ENCODE measurements at regions not wholly inside any gene's neighbourhood (a gene's known extent, or its start where the extent isn't known, plus 50 kb on each side); places are given as distances from the start of the nearest gene placed in this dataset.

DNA sequence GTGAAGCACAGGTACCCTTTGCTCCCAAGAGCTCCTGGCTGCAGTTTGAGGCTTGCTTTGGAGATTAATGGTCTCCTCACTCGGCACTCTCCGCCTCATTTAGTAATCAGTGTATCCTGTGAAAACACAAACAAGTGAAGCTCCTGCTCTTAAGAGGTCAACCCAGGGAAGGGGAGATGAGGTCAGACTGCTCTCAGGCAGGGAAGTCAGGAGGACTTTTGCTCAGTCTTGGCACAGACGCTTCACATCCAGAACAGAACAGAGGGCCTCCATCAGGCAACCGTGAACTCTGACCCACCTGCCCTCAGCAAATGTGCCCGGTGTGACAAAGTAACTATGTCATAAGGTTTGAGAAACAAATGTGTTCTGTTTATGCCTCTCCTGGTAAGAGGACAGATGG lies 428.8 kb upstream of the JARID2 start:
- no peak overlapping the region for H3K4me3 ChIP-seq (ENCODE audit: control insufficient read depth, low read depth, low read length)
- DNase-seq (ENCODE audit: low read depth) = no peak
- TF ChIP-seq, protein P1, sequence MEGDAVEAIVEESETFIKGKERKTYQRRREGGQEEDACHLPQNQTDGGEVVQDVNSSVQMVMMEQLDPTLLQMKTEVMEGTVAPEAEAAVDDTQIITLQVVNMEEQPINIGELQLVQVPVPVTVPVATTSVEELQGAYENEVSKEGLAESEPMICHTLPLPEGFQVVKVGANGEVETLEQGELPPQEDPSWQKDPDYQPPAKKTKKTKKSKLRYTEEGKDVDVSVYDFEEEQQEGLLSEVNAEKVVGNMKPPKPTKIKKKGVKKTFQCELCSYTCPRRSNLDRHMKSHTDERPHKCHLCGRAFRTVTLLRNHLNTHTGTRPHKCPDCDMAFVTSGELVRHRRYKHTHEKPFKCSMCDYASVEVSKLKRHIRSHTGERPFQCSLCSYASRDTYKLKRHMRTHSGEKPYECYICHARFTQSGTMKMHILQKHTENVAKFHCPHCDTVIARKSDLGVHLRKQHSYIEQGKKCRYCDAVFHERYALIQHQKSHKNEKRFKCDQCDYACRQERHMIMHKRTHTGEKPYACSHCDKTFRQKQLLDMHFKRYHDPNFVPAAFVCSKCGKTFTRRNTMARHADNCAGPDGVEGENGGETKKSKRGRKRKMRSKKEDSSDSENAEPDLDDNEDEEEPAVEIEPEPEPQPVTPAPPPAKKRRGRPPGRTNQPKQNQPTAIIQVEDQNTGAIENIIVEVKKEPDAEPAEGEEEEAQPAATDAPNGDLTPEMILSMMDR (IDR thresholded peaks at IDR 0.05; ENCODE audit: control insufficient read depth, insufficient read depth, low read depth, low read length, missing control alignments) = no peak

DNA sequence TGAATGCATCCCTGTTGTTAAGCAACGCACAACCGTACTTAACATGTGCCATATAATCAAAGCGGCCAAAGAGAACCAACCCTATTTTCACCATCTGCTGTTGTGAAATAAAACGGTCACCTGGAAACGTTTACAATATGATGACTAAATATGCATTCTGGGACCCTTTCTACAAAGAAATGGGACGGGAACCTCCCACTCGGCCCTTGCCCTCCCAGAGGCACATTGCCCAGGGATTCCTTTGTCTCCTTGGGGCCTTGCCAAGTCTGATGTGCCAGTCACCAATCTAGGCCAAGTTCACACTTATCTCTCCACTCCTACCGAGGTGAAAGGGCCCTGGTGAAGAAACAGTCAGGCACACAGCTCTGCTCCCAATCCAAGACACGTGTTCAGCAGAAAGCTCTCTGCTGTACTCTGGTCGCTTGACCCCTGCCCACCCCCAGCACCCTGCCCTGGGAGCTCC lies 427.4 kb upstream of the JARID2 start:
- H3K4me3 ChIP-seq (ENCODE audit: control insufficient read depth, low read depth, low read length) = no peak overlapping the region
- TF ChIP-seq, protein P1 (IDR thresholded peaks at IDR 0.05; ENCODE audit: control insufficient read depth, insufficient read depth, low read depth, low read length, missing control alignments) = no peak
- no peak for DNase-seq (ENCODE audit: low read depth)

DNA sequence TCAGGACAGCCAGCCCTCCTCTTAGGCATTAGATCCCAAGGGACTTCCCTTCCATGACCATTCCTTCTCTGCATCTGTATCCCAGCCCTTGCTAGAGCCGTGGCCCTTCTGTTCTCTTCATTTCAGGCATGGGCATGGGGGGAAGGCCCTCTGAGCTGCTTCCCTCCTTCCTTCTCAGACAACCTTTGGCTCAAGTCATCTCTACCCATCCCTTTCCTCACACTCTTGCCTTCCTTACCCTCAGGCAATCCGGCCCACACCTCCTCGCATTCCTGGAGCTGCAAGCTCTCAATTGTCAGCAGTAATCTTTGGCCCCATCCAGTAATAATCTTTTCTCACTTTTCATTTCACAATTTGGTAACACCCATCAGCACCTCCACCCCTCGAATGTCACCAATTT lies 426.9 kb upstream of the JARID2 start:
- no peak for DNase-seq (ENCODE audit: low read depth)
- TF ChIP-seq, protein P1 (IDR thresholded peaks at IDR 0.05; ENCODE audit: control insufficient read depth, insufficient read depth, low read depth, low read length, missing control alignments) = no peak
- no peak overlapping the region for H3K4me3 ChIP-seq (ENCODE audit: control insufficient read depth, low read depth, low read length)

DNA sequence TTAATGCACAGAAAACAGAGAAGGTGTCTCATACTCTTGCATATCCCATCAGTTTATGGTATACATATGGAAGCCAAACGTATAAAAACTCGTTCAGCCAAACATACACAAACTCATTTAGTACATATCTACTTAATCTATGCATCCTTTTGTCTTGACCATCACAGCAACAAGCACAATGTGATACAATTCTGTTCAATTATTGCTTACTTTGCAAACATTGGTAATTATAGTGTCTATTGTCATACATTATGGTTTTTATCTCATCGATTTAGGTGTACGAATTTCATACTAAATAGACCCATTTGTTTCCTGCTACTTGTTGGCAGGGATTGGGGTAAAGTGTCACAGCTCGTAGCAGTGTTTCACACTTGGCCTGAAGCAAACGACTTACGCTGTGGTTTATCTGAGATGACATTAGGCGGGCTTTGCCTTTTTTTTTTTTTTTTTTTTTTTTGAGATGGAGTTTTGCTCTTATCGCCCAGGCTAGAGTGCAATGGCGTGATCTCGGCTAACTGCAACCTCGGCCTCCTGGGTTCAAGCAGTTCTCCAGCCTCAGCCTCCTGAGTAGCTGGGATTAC lies 425.9 kb upstream of the JARID2 start:
- no peak for DNase-seq (ENCODE audit: low read depth)
- H3K4me3 ChIP-seq (ENCODE audit: control insufficient read depth, low read depth, low read length) = no peak overlapping the region
- TF ChIP-seq, protein P1 (IDR thresholded peaks at IDR 0.05; ENCODE audit: control insufficient read depth, insufficient read depth, low read depth, low read length, missing control alignments) = no peak

DNA sequence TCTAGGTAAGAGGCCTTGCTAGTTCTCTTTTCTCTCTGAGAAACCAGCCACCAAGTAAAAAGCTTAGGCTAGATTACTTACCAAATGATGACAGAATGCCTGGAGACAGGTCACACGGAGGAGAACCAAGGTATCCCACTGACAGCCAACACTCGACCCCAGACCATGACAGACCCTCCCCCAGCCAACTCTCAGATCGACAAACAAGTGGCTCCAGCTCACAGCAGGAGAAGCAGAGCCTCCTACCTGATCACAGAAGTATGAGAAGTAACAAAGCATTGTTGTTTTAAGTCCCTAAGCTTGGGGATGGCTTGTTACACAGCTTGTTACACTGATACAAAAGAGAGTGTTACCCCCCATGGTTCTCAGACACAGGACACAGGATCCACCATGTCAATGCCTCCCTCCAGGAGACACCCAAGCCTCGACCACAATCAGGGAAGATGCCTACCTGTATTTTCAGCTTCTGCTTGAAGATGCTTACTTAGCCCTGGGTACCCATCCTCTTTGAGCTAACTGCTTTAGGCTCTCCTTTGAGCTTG lies 423.8 kb upstream of the JARID2 start:
- TF ChIP-seq, protein P1 (IDR thresholded peaks at IDR 0.05; ENCODE audit: control insufficient read depth, insufficient read depth, low read depth, low read length, missing control alignments) = no peak
- no peak overlapping the region for H3K4me3 ChIP-seq (ENCODE audit: control insufficient read depth, low read depth, low read length)
- DNase-seq (ENCODE audit: low read depth) = no peak

DNA sequence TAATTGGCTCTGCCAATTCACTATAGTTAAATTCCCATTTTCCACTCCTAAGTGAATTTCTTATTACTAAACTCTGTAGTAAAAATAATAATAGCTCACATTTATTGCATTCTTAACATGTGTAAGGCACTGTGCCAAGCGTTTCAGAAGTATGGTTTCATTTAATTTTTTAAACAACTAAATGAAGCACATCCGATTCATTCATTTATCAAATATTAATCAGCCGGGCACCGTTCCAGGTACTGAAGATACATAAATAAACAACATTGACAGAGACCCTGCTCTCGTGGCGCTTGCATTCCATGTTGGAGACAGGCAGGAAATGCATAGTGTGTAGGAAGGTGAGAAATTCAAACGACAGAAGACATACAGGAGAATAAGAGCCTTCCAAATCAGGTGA lies 423.2 kb upstream of the JARID2 start:
- DNase-seq (ENCODE audit: low read depth) = no peak
- TF ChIP-seq, protein P1 (IDR thresholded peaks at IDR 0.05; ENCODE audit: control insufficient read depth, insufficient read depth, low read depth, low read length, missing control alignments) = no peak
- no peak overlapping the region for H3K4me3 ChIP-seq (ENCODE audit: control insufficient read depth, low read depth, low read length)
